SKM-1 treated with dmso at 0.1 percent for 144 hours (cell line): ENCODE measurements at regions not wholly inside any gene's neighbourhood (a gene's known extent, or its start where the extent isn't known, plus 50 kb on each side); places are given as distances from the start of the nearest gene placed in this dataset.
"Not testable (repeated sequence)": the region's sequence is repeated elsewhere in the genome, so short reads cannot be mapped to it uniquely, and the experiment has no call there.

Source experiments
- DNase-seq: peaks from one replicate; lab custom pipeline; 2025; ENCODE audit not compliant: unreplicated experiment; lab: John Stamatoyannopoulos, UW

DNA sequence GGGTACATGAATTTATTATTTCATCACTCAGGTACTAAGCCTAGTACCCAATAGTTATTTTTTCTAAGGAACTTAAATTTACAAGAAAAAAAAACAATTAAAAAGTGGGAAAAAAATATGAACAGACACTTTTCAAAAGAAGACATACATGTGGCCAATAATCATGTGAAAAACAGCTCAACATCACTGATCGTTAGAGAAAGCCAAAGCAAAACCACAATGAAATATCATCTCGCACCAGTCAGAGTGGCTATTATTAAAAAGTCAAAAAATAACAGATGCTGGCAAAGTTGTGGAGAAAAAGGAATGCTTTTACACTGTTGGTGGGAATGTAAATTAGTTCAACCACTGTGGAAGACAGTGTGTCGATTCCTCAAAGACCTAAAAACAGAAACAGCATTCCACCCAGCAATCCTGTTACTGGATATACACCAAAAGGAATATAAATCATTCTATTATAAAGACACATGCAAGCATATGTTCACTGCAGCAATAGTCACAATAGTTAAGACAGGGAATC lies 429.3 kb downstream of the ACTL7B start:
- DNase-seq = not testable (repeated sequence)

DNA sequence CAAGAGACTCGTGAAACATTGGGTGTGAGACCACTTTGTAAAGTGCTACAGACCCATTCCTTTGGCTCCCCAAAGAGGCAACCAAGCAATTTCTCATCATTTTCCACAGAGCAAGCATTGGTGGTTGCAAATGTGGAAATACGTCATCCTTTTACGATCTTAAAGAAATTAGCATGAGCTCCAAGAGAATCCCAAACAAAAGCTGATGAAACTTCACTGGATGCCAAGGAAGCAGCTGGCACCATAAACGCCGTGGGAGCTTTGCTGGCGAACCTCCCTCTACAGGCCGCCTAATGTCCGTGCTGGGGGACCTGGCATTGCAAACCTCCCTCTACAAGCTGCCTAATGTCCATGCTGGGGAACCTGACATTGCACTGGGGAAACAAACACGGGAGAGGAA lies 432.4 kb downstream of the ACTL7B start:
- no peak for DNase-seq

DNA sequence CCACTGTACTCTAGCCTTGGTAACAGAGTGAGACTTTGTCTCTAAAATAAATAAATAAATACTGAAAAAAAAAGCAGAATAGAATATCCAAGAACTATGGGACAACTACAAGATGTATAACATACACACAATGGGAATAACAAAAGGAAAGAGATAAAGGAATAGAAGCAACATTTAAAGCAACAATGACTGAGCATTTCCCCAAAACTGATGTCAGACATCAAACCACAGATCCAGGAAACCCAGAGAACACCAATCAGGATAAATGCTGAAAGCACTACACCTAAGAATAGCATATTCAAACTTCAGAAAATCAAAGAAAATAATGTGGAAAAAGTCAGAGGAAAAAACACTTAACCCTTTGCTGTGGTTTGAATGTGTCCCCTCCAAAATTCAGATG lies 436.4 kb downstream of the ACTL7B start:
- DNase-seq = no peak

DNA sequence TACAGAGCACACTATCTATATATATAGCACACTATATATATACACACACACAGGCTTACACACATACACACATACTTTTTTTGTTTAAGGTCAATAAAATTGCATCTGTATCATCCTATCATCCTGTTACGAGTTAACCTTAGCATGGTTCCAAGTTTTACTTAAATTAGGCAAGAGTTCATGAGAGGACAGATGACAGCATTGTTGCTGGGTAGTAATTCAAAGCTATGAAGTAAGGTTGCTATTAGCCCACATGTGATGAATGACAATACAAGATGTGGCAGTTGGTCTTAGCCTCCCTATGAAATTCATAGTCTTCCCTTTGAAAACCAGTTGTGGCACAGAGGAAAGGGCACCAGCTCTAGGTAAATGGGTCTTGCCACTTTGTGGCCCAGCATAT lies 438.1 kb downstream of the ACTL7B start:
- DNase-seq = no peak

DNA sequence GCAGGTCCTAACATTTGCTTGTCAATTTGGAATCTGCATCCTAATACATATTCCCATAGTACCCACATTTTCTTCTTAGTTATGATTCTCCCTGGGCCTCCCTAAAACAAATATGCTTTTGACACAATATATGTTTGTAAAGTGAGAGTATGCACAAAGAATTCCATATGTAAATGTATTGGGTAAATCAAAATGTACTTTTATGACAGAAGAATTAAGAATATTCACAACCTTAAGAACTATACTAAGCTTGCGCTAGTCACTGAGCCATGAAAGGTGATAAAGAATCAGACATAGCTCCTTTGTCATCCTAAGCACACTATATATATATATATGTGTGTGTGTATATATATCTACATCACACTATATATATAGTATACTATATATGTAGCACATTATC lies 438.5 kb downstream of the ACTL7B start:
- DNase-seq = no peak

DNA sequence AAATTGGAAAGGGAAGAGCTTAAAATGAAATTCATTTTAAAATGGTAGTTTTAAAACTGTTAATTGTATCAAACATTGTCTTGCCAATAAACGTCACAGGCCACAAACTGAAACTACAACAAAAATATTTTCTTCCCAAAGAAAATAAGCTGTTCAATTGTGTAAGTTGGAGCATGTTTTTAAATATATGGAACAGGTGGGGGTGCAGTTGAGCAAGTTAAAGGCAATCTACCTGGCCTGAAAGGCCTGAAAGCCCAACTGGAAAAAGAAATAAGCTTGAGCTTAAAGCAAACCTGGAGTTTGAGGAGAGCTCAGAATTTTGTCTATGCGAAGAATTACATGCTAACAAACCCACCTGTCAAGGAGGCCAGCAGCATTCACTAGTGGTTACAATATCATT lies 439.5 kb downstream of the ACTL7B start:
- DNase-seq = no peak

DNA sequence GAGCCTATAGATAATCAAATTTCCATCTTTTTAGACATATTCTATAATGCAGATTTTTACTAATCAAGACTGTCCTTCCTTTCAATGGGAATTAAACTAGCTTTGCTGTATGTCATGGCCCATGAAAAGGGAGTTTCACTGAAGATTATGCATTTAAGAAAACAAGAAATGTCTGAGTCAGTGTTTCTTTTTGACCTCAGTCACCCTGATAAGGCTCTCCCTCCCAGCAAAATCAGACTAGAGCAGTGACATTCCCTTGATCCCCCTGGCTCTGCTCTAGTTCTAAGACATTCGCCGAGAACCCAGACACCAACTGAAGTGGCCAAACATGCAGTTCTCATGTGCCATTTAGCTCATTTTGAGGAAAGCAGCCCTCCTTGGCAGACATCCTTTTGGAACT lies 442.0 kb downstream of the ACTL7B start:
- no peak for DNase-seq

DNA sequence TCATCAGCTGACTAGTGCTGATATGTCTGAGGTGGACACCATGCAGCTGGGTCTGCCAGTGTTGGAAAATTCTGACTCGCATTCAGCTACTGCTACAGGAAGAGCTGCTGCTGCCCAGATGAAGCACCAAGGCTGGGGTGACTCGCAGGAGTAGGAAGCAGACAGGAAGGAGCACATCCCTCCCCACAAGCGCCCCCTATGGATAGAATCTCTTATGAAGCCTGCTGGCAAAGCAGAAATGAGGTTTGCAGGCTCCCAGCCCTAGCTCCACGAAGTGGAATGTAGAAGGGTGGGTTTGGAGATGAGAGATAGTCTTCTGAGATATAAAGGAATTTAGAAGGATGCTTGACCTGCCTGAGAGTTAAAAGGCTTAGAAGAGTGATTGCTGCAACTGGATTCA lies 443.0 kb downstream of the ACTL7B start:
- no peak for DNase-seq

DNA sequence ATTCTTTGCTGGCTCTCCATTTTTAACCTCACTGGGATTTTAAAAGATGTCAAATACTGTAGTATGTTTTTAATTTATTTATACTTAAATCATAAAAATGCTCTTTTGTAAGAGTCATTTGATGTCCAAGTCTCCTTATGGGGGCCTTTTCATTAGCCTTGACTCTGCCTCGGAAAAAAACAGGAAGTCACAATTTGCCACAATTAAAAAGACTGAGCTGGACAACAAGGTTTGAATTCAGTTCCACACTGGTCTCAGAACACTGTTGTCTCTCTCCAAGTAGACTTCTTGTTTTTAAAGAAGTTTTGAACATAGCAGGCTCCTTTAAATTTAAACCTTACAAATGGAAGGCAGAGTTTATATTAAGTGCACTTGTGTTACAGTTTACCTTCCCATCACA lies 444.2 kb downstream of the ACTL7B start:
- DNase-seq = no peak

DNA sequence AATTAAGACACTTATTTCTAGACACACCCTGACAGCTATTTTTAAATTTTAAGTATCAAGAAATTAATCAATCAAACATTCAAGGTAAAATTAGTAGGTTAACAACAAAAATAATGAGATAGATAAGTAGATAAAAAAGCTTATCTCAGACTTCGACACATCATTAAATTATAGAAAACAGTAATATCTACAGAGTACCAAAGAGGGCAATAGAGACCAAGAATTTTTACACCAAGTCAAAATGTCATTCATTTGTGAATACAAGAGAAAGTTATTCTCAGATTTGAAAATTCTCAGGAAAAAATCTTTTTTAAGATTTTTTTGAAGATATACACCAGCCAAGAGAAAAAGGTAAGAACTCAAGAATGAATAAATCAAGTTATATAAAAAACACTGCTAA lies 445.6 kb downstream of the ACTL7B start:
- no peak for DNase-seq

DNA sequence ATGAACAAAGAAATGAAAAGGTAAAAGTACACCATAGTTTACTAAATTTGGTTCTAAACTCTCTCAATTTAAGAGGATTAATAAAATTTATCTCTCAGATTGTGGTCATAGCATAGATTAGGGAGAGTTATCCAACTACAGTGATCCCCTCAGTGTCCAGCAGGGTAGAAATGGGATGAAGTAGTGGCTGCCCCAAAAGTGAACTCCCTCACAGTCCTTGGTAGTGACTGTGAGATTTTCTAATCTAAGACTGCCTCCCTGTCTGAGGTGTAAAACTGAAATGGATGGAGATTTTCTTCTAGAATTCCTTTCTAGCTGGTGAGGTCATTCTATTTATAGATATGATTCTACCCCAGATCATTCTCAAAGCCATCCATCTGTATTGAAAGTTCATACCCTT lies 455.5 kb downstream of the ACTL7B start:
- no peak for DNase-seq

DNA sequence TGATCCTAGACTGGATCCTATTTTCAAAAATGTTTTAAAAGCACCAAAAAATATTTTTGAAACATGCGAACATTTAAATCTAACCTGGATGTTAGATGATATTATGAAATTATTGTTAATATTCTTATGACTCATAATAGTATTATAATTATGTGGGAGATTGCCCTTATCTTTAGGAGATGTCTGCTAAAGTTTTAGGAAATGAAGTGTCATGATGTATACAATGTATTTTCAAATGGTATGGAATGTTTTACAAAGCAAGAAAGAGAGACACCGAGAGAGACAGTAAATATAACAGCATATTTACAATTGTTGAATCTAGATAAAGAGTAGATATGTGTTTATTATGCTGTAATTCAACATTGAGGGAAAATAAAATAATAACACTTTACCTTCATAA lies 455.9 kb downstream of the ACTL7B start:
- DNase-seq = no peak

DNA sequence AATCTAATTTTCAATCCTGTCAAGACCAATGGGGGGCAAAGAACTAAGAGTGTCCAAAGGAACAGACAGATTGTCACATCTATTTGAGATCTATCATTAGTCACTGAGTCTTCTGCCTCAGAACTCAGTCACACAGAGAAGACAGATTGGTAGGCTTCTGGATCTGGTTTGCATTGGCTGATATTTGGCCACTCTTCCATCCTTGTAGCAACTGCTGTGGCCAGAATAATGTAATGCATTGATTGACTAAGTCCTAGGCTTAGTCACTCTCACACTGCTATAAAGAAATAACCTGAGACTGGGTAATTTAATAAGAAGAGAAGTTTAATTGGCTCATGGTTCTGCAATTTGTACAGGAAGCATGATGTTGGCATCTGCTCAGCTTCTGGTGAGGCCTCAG lies 458.5 kb downstream of the ACTL7B start:
- DNase-seq = no peak

DNA sequence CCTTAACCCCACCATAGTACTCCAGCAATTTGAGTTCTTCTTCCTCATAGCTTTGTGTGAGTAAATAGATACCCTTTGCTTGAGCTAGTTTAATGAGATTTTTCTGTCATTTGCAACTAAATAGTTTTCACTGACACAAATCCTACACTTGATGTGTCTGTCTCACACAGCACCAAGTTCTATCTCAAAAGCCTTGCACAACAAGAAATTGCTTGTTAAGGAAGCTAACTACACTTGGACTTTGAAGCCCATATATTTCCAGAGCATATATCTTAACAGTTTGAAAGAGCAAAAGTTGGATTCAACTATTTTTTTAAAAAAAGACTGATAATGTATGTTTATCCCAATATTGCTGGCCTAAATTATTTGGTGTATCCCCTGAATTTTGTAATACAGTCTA lies 459.2 kb downstream of the ACTL7B start:
- no peak for DNase-seq

DNA sequence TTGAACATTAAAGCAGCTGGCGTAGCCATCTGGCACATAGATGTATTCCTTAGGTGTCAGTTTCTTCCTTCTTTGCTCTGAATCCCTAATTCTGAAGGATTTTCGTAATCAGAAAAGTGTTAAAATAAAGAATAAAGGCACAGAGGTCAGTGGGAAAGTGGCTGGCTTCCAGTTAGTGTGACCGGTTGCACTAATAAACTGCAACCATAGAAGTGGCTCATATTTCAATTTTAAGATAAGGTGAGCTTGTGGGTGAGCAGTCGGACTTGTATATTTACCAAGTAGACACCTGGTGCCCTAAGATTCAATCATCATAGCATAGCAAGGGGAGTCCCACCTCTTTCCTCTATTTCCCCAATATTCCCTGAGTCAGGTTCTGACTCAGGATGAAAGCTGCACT lies 459.6 kb downstream of the ACTL7B start:
- no peak for DNase-seq

DNA sequence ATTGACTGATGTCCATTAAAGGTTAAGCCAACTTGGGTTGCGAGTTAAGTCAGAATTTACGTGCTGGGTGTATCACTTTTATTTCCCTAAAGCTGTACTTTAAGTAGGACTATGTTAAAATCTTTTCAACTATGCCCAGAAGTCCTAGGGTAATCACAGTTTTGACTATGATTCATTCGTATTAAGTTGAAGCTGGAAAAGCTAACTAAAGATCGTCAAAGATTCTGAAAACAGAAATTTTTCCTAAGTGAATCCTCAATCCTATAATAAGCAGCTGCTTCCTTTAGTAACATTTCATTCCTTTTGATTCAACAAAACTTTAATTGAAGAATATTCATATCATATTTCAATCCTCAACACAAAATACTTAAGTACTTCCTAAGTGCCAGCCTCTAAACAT lies 460.4 kb downstream of the ACTL7B start:
- DNase-seq = no peak

DNA sequence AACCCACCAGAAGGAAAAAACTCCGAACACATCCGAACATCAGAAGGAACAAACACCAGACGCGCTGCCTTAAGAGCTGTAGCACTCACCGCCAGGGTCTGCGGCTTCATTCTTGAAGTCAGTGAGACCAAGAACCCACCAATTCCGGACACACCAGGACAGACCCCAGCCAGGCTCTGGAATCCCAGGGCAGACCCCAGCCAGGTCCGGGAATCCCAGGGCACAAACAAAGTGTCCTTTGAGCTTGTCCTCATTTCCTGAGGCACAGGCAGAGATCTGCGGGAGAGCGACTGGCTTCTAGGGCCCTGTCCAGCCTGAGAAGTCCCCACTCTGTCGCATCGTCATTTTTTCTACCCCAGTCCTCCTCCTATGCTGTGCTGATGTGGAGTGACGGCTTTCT lies 461.1 kb downstream of the ACTL7B start:
- no peak for DNase-seq

DNA sequence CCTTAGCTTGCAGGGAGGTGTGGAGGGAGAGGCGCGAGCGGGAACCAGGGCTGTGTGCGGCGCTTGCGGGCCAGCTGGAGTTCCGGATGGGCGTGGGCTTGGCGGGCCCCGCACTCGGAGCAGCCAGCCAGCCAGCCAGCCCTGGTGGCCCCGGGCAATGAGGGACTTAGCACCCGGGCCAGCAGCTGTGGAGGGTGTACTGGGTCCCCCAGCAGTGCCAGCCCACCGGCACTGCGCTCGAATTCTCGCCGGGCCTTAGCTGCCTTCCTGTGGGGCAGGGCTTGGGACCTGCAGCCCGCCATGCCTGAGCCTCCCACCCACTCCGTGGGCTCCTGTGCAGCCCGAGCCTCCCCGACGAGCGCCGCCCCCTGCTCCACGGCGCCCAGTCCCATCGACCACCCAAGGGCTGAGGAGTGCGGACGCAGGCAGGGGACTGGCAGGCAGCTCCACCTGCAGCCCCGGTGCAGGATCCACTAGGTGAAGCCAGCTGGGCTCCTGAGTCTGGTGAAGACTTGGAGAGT lies 462.2 kb downstream of the ACTL7B start:
- not testable (repeated sequence) for DNase-seq

DNA sequence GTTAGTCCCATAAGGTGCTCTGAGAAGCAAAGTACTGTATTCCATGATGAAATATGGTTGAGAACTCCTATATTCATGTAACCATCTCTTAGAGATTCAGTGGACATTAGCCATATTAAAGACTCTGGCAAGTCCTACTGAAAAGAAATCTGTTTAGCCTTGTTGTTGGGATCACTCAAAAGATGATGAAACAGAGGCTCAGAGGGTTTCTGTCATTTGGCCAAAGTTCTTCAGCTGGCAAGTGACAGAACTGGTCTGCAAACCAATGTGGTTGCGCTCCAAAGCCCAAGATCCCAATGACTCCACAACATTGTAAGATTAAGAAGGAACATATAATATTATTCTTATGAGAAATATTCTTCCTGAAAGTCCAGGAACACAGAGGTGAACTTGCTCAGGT lies 462.9 kb downstream of the ACTL7B start:
- DNase-seq = no peak

DNA sequence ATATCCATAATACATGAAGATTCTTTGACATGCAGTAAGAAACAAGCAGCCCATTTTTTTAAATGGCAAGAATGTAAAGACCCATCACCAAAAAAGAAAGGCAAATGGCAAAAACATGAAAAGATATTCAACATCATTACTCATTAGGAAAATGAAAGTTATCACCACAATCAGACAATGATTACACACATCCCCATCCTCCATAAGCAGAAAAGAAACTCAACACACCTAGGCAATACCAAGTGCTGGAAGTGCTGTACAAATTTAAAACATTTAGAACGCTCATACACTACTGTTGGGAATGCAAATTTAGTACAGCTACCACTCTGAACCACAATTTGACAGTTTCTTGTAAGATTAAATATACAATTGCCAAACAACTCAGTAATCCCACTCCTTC lies 466.7 kb downstream of the ACTL7B start:
- no peak for DNase-seq

DNA sequence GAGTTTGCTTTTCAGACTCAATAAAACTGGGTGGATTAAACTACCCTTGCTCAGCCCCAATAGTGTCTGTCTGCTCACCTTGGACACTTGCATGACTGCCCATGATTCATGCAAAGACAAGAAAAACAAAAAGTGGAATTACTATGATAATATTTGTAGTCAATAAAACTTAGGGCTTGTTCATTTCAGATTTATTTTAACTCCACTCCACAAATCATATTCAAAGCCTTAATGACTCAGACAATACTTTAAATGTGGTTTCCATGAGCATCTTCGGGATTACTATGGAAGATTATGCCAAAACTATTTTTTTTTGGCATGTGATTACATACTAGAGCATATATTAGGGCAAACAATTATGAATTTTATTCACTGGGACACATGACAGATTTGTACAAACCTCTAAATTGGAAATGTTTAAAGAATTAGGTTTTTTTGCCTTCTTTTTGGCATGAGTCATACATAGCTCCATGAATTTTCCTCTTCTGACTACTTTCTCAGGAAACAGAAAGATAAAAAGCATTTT lies 468.9 kb downstream of the ACTL7B start:
- DNase-seq = no peak

DNA sequence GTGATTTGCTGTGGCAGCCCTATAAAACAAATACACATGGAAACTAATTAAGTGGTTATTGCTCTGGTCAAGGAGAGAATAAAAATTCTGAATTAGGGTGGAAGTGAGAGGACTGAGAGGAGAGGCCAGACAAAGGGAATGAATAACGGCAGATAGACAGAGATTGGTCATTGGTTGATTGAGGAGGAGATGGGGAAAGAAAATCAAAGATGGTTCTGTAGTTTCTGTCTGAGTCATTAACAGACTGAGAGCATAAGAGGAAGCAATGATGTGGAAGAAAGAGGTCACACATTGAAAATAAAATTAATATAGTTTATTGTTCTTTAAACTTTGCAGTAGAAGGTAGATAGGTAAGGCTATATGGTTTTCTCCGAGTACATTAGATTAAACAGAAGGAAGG lies 469.8 kb downstream of the ACTL7B start:
- no peak for DNase-seq

DNA sequence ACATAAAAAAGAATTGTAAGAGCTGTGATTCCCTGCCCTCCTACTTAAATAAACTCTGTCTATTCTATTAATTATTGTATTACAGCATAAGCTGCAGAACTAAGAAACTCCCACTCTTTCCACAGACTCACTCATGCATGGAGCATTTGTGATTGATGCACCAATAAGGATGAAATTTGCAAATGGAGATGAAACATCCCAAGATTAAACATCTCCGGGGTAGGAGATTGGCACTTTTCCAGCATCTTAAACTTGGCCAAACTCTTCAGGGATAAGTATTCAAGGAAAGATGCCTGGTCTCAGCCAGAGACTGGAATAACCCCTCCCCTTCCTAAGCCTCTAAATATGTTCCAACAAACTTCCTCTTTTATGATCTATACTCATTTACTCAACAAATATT lies 472.0 kb downstream of the ACTL7B start:
- DNase-seq = no peak

DNA sequence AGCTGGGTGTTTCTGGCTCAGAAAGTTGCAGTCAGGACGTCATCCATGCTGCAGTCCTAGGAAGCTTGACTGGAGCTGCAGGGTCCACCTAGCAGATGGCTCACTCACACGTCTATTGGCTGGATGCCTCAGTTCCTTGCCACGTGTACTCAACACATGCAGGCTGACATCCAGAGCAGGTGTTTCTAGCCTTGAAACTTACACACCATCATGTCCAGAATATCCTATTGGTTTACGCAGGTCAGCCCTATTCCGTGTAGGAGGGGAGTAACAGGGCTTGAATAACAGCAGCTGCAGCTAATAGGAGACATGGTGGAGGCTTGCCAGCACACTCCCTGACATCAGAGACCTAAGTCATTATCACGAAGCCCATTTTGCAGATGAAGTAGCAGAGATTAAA lies 473.5 kb downstream of the ACTL7B start:
- DNase-seq = no peak
